A673 (cell line): ENCODE measurements at regions not wholly inside any gene's neighbourhood (a gene's known extent, or its start where the extent isn't known, plus 50 kb on each side); places are given as distances from the start of the nearest gene placed in this dataset.

Source experiments
- CTCF ChIP-seq: fragments of 300-800, 200-600 bp; sonication (generic); conservative IDR thresholded peaks from 2 replicates; pipeline ENCODE4 v1.5.1; 2017; ENCODE audit warnings: low read depth, mild to moderate bottlenecking, antibody characterized with exemption, low read length, moderate library complexity, mixed read lengths
- EZH2 ChIP-seq: fragments of 200-600 bp; sonication (generic); IDR thresholded peaks from 2 replicates; pipeline ENCODE4 v1.6.1; 2017; ENCODE audit warnings: borderline replicate concordance, low read depth, mild to moderate bottlenecking, mixed read lengths, antibody characterized with exemption, low read length; ENCODE audit not compliant: poor library complexity, severe bottlenecking

DNA sequence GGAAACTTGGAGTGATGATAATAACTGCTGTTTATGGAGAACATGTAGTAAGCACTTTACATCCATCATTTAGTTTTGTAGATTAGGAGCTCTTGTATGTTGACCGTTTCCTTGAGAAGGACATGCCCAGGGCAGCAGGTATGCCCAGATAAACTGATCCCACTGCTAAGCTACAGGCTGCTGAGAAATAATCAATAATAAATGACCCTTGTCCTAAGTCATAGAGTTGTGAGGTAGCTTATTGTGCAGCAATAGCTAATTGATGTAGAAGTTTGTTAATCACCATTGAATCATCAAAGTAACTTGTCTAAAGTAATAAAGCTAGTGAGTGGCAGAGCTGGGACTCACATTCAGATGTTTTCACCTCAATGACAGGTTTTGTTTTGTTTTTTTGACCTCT lies 287.2 kb upstream of the CYRIA start:
- TF ChIP-seq CTCF (no peak), EZH2 (no peak)
